ENCODE measurements at regions not wholly inside any gene's neighbourhood (a gene's known extent, or its start where the extent isn't known, plus 50 kb on each side); places are given as distances from the start of the nearest gene placed in this dataset.

DNA sequence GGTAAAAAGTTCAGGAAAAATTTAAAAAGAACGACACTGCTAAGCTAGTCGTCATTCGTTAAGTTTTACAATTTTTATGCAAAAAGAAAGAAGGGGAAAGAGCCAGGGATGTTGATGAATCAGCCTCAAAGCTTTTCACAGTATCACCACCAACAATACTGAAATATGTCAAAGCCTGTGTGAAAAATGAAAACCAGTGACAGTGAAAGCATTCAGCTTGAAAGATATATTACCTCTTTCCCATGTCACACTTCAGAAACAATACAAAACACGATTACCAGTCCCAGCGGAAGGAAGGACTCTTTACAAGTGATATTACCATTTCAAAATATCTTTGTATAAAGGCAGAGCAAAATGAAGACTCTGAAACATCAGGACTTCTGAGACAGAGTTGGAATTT lies 489.2 kb downstream of the EPHA7 start:
- TF ChIP-seq REST (IDR thresholded peaks at IDR 0.05) (no peak), FOXA1 (IDR thresholded peaks at IDR 0.05) (no peak), CTCF (IDR thresholded peaks at IDR 0.05; ENCODE audit: low read depth, low read length, missing input control) (no peak), JUND (IDR thresholded peaks at IDR 0.05) (no peak)

Data from liver (tissue), 3 donors.